Suppressor macrophage treated with lipopolysaccharide for 4 hours (primary cell): ENCODE measurements at regions not wholly inside any gene's neighbourhood (a gene's known extent, or its start where the extent isn't known, plus 50 kb on each side); places are given as distances from the start of the nearest gene placed in this dataset.

Source experiments
- DNase-seq: peaks from one replicate; pipeline ENCODE4 v3.0.0-alpha.2; 2020

DNA sequence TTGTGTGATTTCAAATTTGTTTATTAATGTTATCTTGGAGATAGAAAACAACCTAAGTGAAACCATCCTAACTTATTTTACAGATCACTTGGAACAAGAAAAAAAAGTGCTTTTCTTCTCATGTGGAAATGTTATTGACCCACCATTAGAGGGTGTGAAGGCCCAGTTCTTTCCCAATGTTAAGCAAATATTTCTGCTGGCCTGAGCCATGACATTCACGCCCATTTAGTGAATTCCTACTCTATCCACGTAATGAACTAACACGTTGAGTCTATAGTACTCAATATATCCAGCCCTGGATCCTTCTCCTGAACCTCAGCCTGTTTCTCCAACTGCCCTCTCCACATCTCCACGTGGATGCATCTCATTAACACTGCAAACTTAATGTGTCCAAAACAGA lies 180.6 kb upstream of the ZFP64 start:
- DNase-seq: no peak

DNA sequence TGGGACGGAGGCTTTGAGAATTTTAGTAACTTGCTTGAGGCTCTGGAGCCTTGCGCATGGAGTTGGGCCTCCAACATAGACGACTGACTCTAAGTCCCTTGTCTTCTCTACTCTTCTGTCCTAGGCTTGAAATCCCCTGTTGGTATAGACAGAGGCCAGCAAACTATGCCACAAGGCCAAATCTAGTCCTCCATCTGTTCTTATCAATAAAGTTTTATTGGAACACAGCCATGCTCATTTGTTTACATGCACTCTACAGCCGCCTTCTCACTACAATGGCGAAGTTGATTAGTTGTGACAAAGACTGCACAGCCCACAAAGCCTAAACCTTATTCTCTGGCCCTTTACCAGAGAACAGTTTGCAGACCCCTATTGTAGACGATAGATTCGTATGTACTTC lies 174.1 kb upstream of the ZFP64 start:
- no peak for DNase-seq

GRCh38 chr20:52364405-52364804 lies 172.8 kb upstream of the ZFP64 start:
- DNase-seq: no peak

DNA sequence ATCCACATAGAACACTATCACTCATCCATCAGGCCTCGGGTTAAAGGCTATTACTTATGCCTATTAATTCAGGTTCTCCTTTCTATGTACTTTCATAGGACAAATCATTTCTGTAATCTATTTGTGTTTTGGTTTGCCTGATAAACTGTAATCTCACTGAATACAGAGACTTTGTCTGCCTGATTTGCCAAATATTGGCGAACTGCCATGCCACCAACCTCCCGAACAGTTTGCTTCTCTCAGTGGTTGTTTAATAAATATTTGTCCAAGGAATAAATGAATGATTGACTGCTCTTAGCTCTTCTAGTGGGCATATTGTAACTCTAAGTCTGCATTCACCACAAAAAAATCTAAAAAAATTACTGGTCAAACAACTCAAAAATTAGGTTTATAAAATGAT lies 170.1 kb upstream of the ZFP64 start:
- DNase-seq: no peak

DNA sequence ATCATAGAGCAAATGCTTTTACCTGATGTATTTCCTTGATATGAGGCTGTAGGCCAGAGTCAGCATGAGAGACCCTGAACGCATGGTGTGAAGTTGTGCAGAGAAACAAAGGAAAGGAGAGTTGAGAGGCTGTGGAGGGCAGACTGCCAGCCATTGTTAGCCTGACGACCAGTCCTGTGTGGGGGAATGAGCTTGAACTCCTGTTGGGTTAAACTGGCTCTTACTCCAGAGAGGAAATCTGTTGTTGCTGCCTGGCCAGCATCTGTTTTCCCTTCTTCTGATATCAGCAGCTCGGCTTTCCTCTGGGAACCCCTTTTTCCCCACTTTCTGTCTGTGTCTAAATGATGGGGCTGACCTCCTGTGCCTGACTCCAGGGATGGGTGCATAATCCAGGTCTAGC lies 158.2 kb upstream of the ZFP64 start:
- no peak for DNase-seq

DNA sequence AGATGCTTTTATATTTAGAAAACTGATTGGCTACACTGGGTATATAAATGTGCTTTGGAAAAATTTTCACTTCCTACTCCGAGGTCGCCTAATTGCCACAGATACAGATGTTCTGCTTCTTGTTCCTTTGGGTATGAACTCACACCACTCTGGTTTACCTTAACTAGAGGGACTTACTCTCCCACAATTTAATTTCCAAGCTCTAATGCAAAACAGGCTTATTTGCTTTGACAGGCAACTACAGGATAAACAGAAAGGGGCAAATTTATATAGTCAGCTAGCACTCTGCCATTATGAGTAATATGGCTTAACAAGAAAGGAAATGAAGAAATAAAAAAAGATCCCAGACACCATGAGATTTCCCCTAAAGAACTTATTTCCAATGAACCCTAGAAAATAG lies 156.9 kb upstream of the ZFP64 start:
- DNase-seq: no peak

GRCh38 chr20:52346797-52347196 lies 155.2 kb upstream of the ZFP64 start:
- no peak for DNase-seq

- no peak for DNase-seq
Measured at GRCh38 chr20:52342913-52343312, 151.3 kb upstream of the ZFP64 start.

GRCh38 chr20:52340036-52340634 lies 148.6 kb upstream of the ZFP64 start:
- no peak for DNase-seq

DNA sequence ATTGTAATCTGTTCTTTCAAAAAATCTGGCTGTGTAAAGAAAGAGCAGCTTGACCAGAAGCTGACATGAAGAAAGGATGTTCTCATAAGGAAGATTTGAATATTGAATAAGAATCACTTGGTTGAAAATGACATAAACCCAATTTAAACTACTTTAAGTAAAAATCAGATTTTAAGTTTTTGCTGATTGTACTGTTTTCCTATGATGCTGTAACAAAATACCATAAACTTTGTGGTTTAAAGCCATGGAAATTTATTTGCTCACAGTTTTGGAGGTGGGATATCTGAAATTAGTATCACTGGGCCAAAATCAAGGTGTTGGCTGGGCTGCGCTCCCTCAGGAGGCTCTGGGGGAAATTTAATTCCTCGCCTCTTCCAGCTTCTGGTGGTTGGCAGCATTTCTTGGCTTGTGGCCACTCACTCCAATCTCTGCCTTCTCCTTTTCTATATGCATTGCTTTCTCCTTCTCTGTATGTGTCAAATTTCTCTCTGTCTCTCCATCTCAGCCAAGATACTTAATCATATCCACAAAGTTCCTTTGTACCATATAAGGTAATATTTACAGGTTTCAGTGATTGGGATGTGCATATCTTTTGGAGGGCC lies 141.2 kb upstream of the ZFP64 start:
- DNase-seq: no peak

- DNase-seq: no peak
Measured at GRCh38 chr20:52332230-52332629, 140.7 kb upstream of the ZFP64 start.

DNA sequence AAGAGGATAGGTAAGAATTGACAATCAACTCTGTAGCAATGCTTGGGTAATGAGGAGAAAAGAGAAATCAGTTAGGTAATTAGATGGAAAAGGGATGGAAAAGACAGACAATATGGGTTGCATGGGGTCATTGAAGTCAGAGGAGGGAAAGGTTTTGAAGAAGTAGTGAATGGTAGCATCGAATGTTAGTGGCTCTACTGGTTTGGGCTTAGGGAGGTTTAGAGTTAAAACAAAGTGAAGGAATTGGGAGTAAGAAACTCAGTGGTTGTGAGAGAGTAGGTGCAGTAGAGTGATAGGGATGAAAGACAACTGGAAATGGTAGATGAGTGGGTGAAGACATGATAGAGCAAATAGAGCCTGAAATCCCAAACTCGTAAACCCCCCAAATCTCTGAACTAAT lies 140.1 kb upstream of the ZFP64 start:
- no peak for DNase-seq

- no peak for DNase-seq
Measured at GRCh38 chr20:52321396-52321795, 129.8 kb upstream of the ZFP64 start.

DNA sequence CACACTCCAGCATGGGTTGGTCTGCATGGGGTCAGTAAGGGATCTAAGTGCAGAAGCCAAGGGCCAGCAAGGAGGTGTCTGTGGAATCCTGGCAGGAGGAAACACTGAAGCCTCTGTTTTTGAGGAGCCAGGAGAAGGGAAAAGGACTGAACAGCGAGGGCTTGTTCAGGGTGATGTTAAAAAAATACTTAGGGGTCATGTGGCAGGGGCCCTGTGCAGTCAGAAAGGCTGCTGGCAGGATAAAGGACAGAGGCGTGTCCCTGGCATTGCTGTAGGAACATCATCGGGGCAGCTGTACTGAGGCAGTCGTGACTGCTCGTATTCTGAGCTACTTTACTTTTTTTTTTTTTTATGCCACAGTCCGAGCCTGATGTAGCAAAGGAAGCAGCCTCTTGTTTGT lies 127.1 kb upstream of the ZFP64 start:
- DNase-seq: no peak

- no peak for DNase-seq
Measured at GRCh38 chr20:52313341-52313963, 121.9 kb upstream of the ZFP64 start.

- peak; percentile 48 for DNase-seq
Measured at GRCh38 chr20:52312132-52312729, 120.7 kb upstream of the ZFP64 start.

DNA sequence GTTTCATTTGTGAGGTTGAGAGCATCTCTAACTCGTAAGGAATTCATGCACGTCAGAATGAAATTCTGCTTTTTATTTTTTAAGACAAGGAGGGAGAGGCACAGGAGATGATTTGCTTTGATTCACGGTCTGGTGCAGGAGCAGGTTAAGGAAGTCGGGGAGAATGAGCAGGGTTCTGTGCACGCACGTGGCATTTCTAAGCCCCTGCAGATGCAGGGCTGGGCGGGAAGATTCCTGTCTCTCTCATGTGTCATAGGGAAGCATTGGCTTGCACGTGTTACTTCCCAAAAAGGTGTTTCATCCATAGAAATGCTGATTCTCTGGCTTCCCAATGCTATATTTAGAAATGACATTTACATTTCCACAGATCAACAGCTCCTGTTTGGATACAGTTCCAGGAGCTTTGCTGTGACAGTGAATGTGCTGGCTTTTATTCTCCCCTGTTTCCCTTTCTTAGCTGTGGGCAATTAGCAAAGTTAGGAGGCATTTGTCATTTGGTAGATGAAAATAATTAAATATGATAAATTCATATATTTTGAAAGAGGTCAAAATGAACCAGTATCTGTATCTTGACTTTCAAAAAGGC lies 119.7 kb upstream of the ZFP64 start:
- no peak for DNase-seq

DNA sequence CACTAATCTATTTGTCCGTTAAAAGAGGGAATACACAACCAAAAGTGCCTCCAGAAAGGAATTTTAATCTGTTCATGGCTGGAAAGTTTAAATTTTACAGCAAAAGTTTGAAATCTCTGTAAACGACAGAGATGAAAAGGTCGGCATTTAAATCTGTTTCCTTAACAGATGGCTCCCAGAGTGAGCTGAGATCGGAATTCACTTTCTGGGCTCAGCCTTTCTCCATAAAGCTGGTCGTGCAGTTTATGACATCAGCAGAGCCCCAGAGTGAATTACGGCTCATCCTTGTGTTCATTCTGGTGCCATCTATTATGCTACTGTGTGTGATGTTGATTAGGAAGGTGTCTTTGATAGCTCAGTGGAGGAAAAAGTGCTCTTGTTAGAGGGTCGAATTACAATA lies 117.6 kb upstream of the ZFP64 start:
- no peak for DNase-seq

GRCh38 chr20:52306477-52306876 lies 114.9 kb upstream of the ZFP64 start:
- DNase-seq: no peak

- no peak for DNase-seq
Measured at GRCh38 chr20:52305858-52306257, 114.3 kb upstream of the ZFP64 start.

DNA sequence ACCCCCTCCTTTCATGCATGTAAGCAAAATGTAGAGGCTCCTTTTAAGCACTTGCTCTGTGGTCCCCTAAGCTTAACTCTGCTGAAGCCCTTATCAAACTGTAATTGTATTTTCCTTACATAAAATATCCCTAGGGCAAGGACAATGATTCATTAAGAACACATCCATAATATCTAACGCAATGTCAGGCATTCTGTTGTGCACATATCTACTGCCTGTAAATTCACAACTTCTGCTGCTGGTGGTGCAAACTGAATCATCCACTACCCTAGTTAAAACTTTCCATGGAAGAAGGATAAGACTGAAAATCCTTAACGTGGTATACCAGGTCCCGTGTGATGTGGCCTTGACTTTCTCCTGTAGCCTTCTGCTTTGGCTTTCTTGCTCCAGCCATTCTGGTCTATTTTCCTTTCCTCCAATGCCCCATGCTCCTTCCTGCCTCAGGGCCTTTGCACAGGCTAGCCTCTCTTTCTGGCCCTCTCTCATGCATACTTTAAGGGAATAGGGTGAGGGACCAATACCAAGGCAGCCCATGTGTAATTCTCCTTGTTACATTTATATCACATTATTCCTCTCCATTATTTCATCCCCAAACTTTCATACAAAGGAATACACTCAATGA lies 113.6 kb upstream of the ZFP64 start:
- DNase-seq: no peak

GRCh38 chr20:52303281-52303950 lies 111.8 kb upstream of the ZFP64 start:
- DNase-seq: no peak

GRCh38 chr20:52302736-52303135 lies 111.2 kb upstream of the ZFP64 start:
- DNase-seq: no peak
